ENCODE measurements at regions not wholly inside any gene's neighbourhood (a gene's known extent, or its start where the extent isn't known, plus 50 kb on each side); places are given as distances from the start of the nearest gene placed in this dataset.

DNA sequence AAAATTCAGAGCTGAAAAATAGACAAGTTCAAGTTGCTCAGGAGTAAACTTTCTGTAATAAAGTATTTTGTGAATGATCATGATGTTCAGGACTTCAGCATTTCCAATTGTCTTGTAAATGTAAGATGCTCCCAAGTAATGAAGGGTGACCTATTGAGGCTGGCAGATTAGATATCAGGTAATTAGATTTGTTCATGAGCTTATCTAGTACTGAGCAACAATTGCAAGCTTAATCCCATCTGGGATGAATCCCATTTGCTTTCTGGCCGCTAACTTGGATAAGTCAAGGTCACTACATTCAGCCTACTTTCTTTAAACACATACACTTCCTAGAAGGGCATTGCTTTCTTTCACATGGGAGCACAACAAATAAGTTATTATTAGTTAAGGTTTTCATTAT lies 82.4 kb upstream of the ITGB1 start:
- Histone ChIP-seq H3K27ac (no peak overlapping the region), H3K9me3 (no peaks in the 10 kb centered on the region), H3K4me1 (no peaks in the 10 kb centered on the region), H3K4me3 (no peak overlapping the region), H3K27me3 (no peaks in the 10 kb centered on the region), H3K36me3 (no peaks in the 10 kb centered on the region)
- TF ChIP-seq EP300 (IDR thresholded peaks at IDR 0.05) (no peak), POLR2A (IDR thresholded peaks at IDR 0.05) (no peak), POLR2AphosphoS5 (IDR thresholded peaks at IDR 0.05) (no peak)
- TF ChIP-seq, protein P1, sequence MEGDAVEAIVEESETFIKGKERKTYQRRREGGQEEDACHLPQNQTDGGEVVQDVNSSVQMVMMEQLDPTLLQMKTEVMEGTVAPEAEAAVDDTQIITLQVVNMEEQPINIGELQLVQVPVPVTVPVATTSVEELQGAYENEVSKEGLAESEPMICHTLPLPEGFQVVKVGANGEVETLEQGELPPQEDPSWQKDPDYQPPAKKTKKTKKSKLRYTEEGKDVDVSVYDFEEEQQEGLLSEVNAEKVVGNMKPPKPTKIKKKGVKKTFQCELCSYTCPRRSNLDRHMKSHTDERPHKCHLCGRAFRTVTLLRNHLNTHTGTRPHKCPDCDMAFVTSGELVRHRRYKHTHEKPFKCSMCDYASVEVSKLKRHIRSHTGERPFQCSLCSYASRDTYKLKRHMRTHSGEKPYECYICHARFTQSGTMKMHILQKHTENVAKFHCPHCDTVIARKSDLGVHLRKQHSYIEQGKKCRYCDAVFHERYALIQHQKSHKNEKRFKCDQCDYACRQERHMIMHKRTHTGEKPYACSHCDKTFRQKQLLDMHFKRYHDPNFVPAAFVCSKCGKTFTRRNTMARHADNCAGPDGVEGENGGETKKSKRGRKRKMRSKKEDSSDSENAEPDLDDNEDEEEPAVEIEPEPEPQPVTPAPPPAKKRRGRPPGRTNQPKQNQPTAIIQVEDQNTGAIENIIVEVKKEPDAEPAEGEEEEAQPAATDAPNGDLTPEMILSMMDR (IDR thresholded peaks at IDR 0.05), result no peak
- 100% methylated on average over 1 of the region's 1 CpG for WGBS, 2 donors (ENCODE audit: low coverage in 1 of 2)
- no peak for ATAC-seq

DNA sequence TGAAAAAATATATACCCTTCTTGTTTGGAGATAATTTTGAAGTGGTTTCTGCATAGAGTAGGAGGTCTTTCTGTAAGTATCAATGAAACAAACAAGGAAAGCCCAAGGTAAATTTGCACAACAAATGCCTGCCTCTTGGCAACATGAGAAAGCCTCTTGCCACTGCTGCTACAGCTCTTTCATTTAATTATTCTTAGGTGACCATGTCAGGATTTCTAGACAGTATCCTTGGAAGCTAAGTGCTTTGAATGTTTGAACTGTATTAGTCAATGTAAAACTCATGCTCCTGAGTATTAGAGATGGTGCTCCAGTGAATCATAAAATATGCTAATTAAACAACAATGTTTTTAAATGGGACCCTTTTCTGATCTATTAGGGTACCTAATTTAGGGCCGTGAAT lies 81.2 kb upstream of the ITGB1 start:
- WGBS, 2 donors (ENCODE audit: low coverage in 1 of 2), result 82 to 83% methylated on average over 1 of the region's 1 CpG
- ATAC-seq, result no peak
- H3K4me3 ChIP-seq, result no peak overlapping the region
- TF ChIP-seq, protein P1 (IDR thresholded peaks at IDR 0.05), result no peak
- no peak for TF ChIP-seq EP300 (IDR thresholded peaks at IDR 0.05)
- H3K36me3 ChIP-seq, result no peaks in the 10 kb centered on the region
- peaks cover 0 to 7% (median 0%) of the 10 kb centered on the region in 3 donors for H3K4me1 ChIP-seq
- H3K27ac ChIP-seq, result no peak overlapping the region
- no peaks in the 10 kb centered on the region for H3K9me3 ChIP-seq
- H3K27me3 ChIP-seq, result no peaks in the 10 kb centered on the region

DNA sequence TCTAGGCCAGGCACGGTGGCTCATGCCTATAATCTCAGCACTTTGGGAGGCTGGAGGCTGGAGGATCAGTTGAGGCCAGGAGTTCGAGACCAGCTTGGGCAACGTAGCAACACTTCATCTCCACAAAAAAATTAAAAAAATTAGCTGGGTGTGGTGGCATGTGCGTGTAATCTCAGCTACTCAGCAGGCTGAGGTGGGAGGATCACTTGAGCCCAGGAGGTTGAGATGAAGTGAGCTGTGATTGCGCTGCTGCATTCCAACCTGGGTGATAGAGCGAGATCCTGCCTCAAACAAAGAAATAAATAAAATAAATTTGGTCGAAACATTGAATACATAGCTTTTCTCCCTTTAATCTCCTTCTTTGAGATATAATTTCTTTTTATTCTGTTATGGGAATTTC lies 80.6 kb upstream of the ITGB1 start:
- no peak for ATAC-seq
- H3K4me1 ChIP-seq, result peaks cover 0 to 7% (median 0%) of the 10 kb centered on the region in 3 donors
- TF ChIP-seq POLR2A (IDR thresholded peaks at IDR 0.05) (no peak), POLR2AphosphoS5 (IDR thresholded peaks at IDR 0.05) (no peak), EP300 (IDR thresholded peaks at IDR 0.05) (no peak)
- TF ChIP-seq, protein P1 (IDR thresholded peaks at IDR 0.05), result no peak
- no peak overlapping the region for H3K27ac ChIP-seq
- no peak overlapping the region for H3K4me3 ChIP-seq
- no peaks in the 10 kb centered on the region for H3K36me3 ChIP-seq
- no peaks in the 10 kb centered on the region for H3K9me3 ChIP-seq
- WGBS, 2 donors (ENCODE audit: low coverage in 1 of 2), result 86 to 95% methylated on average over 6 to 7 of the region's 7 CpGs
- no peaks in the 10 kb centered on the region for H3K27me3 ChIP-seq

DNA sequence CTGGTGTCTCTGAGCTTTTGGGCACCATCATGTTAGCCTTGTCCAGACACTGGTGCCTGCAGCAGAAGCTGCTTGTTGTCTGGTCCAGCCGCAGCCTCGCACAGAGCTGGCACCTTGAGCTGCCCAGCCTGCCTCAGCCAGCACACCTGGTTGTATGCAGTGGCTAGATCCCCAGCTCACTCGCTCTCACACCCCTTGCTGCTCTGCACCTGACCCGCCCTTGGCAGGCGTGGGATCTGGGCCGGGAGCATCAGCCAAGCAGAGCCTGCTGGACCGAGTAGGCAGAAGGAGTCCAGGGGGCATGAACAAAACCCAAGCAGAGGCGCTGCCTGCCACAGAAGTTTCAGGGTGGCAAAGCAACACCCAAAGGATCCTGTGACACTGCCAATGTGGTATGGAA lies 79.7 kb upstream of the ITGB1 start:
- ATAC-seq, result no peak
- TF ChIP-seq POLR2A (IDR thresholded peaks at IDR 0.05) (no peak), POLR2AphosphoS5 (IDR thresholded peaks at IDR 0.05) (no peak), EP300 (IDR thresholded peaks at IDR 0.05) (no peak)
- TF ChIP-seq, protein P1 (IDR thresholded peaks at IDR 0.05), result no peak
- peaks cover 0 to 16% (median 0%) of the 10 kb centered on the region in 3 donors for H3K4me1 ChIP-seq

DNA sequence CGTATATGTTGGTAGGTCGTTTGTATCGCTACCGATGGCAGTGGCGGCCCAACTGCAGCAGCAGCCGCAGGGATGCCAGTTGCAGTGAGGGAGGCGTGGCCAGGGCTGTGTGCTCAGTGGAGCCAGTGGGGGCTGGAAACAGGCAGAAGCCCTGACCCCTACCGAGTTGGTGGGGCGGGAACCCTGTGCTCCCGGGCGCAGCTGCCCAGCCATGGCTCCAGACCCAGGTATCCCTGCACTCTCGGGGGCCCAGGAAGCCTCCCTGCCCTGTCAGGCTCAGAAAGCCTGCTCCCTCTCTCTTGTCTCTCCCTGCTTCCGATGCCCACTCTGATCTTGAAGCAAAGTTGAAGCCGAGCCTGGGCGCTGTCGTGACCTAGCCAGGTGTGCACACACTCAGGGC lies 78.6 kb upstream of the ITGB1 start:
- no peak for ATAC-seq
- no peaks in the 10 kb centered on the region for H3K9me3 ChIP-seq
- no peak overlapping the region for H3K4me3 ChIP-seq
- 95% methylated on average over 7 of the region's 16 CpGs; no CpG with 5 or more reads in 1 of the 2 donors for WGBS, 2 donors (ENCODE audit: low coverage in 1 of 2)
- no peaks in the 10 kb centered on the region for H3K27me3 ChIP-seq
- no peak overlapping the region for H3K27ac ChIP-seq
- TF ChIP-seq, protein P1 (IDR thresholded peaks at IDR 0.05), result no peak
- TF ChIP-seq POLR2AphosphoS5 (IDR thresholded peaks at IDR 0.05), result no peak
- TF ChIP-seq POLR2A (IDR thresholded peaks at IDR 0.05), result no peak
- no peak for TF ChIP-seq EP300 (IDR thresholded peaks at IDR 0.05)
- peaks cover 0 to 19% (median 0%) of the 10 kb centered on the region in 3 donors for H3K4me1 ChIP-seq
- no peaks in the 10 kb centered on the region for H3K36me3 ChIP-seq

More for the DNA sequence above, 79.7 kb upstream of the ITGB1 start:
- Histone ChIP-seq H3K27ac (no peak overlapping the region), H3K27me3 (no peaks in the 10 kb centered on the region), H3K4me3 (no peak overlapping the region), H3K9me3 (no peaks in the 10 kb centered on the region), H3K36me3 (no peaks in the 10 kb centered on the region)
- WGBS, 2 donors (ENCODE audit: low coverage in 1 of 2), result 90% methylated on average over 2 of the region's 8 CpGs; no CpG with 5 or more reads in 1 of the 2 donors
